ENCODE measurements at regions not wholly inside any gene's neighbourhood (a gene's known extent, or its start where the extent isn't known, plus 50 kb on each side); places are given as distances from the start of the nearest gene placed in this dataset.
"Not testable (repeated sequence)": the region's sequence is repeated elsewhere in the genome, so short reads cannot be mapped to it uniquely, and the experiment has no call there.

DNA sequence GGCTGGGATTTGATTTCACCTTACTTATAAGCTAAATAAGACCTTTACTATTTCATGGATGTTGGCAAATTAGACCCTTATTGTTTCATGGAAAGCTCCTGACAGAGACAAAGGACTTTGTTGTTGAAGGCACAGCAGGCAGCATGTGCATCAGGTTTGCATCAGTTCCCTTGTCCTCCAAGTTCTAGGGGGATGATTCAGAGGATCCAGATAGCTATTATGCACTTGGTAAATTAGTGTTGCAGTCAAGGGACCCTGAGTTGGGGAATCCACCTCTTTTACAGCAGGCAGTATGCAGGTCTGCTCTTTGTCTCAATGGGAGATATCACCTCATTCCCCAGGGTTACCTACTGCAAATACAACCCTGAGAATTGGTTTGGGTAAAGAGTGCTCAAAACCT, 131.4 kb upstream of the IGSF10 start:
- no peak for DNase-seq

DNA sequence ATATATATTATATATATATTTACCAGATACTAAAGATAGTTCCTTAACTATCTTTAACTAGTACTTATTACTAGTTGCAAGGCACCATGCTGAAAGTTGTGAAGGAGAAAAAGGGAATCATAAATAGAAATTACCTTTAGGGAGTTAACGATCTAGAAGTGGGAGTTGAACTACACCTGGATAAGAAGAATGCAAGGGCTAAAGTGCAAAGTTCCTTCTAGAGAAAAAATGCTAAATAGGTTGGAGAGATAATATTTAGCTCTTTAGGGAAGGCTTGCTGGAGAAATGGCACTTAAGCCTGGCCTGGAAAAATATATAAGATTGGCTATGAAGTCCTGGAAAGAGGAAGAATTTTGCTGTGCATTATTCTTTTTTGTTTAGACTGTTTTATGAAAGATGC, 130.6 kb upstream of the IGSF10 start:
- DNase-seq: no peak

- no peak for DNase-seq
Measured at GRCh38 chr3:151589311-151589710, 128.4 kb upstream of the IGSF10 start.

DNA sequence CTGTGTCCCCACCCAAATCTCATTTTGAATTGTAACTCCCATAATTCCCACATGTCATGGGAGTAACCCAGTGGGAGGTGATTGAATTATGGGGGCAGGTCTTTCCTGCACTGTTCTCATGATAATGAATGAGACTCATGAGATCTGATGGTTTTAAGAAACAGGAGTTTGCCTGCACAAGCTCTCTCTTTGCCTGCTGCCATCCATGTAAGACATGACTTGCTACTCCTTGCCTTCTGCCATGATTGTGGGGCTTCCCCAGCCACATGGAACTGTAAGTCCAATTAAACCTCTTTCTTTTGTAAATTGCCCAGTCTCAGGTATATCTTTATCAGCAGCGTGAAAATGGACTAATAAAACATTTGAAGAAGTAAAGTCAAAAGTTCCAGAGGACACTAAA, 126.8 kb upstream of the IGSF10 start:
- DNase-seq: not testable (repeated sequence)

DNA sequence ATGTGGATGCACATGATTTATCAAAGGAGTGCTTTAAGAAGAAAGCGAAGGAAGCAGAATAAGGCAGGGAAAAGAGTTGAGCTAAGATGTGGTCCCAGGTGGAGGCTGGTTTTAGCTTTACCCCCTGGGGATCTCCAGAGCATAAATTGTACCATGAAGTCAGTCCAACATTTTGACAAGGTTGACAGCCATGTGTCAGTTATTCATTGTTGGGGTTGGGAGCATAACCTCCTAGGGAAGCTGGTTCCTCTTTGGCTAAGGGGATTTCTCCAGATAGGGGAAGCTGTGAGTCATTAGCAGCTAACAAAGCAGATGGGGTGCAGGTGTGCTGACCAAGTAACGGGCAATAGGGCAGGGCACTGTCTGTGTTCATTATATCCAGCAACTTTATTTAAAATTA, 123.7 kb upstream of the IGSF10 start:
- DNase-seq: peak; percentile 39

GRCh38 chr3:151581035-151581434, 120.2 kb upstream of the IGSF10 start:
- DNase-seq: no peak

- DNase-seq: peak; percentile 7
Measured at GRCh38 chr3:151580591-151580990, 119.7 kb upstream of the IGSF10 start.

GRCh38 chr3:151579571-151580270, 118.9 kb upstream of the IGSF10 start:
- DNase-seq: peak; percentile 71

DNA sequence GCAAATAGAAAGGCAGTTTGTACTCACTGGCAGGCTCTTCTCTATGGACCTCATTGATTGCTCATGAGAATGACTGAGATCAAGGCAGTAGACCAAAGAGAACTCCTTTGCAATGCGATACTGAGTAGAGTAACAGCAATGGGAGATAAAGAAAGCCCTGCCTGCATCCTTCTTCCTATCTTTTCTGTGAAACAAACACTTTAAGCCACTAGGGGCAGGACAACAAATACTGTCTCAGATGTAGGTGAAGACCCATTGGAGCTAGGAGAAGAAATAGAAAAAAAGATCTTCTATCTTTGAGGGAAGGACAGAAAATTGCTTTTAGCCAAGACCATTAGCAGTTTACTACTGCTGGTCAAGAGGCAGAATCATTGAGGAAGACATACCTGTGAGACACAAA, 117.6 kb upstream of the IGSF10 start:
- no peak for DNase-seq

DNA sequence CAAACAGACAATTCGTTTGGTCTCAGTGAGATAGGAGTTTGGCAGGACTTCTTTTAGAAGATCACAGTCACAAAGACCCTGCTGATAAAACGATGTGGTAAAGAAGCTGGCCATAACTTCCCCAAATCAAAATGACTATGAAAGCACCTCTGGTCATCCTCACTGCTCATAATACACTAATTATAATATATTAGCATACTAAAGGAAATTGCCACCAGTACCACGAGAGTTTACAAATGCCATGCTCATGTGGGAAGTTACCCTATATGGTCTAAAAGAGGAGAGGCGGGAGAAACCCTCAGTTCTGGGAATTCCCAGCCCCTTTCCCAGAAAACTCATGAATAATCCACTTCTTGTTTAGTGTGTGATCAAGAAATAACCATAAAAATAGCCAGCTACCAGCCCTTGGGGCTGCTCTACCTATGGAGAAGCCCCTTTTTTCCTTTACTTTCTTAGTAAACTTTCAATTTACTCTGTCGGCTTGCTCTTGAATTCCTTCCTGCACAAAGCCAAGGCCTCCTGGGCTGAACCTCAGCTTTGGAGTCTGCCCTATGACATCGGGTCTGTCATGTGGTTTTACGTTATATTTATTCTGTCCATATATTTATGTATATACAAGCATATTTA, 115.8 kb upstream of the IGSF10 start:
- peak; percentile 54 for DNase-seq

GRCh38 chr3:151568184-151568583, 107.3 kb upstream of the IGSF10 start:
- DNase-seq: no peak

DNA sequence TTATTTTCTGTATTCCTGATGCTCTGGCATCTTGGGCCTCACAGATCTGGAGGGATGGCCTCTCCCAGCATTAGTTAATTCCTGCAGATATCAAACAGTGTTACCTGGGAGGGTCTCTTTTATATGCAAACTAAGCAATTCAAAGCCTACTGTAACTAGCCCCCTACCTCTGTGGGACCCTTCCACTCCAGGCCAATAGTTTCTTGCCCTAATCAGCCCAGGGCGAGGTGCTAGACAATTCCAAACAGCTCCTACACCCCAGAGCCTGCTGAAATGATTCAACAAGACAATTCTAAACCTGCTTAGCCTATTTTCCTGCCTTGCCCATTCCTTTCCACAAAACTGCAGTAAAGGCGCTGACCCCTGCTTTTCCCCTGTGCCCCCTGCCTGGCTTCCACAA, 106.6 kb upstream of the IGSF10 start:
- no peak for DNase-seq

DNA sequence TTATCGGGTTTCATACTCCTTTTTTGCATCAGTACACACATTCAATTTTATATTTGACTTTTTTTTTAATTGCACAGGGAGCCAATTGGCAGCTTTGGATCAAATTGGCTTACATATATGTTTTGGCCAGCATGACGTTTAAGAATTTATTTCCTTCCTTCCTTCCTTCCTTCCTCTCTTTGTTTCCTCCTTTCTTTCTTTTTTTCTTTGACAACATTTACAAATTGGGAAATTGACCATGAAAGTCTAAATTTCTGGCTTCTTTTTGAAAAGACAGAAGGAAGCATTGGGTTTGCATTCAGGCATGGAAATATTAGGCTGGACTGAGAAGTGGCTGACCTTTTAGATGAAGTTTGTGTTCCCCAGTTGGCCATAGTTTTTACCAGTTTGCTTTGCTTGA, 103.4 kb upstream of the IGSF10 start:
- DNase-seq: no peak

GRCh38 chr3:151563305-151563704, 102.4 kb upstream of the IGSF10 start:
- no peak for DNase-seq

DNA sequence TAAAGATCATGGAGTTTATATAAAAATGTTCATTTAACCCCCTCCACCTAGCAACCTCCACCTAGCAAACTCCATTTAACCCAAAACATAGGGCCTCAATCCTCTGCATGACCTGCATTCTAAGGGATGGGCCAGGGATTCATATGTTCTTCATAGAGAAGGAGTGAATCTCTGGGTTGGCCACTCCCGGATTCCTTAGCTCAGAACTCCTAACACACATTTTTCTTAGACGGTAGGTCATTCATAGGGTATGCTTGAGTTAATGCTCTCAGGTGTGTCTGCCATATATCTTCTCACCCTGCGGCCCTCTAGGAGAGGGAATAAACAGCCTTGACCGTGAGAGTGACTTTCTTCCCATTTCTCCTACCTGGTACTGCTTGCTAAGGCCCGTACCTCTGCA, 102.0 kb upstream of the IGSF10 start:
- DNase-seq: no peak

GRCh38 chr3:151561878-151562277, 101.0 kb upstream of the IGSF10 start:
- DNase-seq: no peak

DNA sequence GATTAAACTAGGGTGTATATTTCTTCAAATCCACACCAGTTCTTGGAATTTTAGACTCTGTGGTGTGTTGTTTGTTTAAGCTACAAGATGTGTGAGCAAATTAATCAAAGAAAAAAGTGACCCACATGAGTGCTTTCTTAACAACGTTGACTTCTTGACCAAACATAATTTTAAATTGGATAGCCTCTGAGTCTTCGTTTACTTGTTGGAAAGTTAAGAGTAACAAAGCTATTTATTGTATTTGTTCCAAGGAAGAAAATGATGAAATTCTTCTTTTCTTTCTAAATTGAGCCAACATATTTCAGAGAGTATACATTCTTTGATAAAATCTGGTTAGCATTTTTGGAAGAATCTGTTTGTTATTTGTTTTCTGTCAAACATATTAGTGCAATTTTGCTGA, 99.9 kb upstream of the IGSF10 start:
- no peak for DNase-seq

GRCh38 chr3:151559736-151560135, 98.9 kb upstream of the IGSF10 start:
- DNase-seq: no peak

DNA sequence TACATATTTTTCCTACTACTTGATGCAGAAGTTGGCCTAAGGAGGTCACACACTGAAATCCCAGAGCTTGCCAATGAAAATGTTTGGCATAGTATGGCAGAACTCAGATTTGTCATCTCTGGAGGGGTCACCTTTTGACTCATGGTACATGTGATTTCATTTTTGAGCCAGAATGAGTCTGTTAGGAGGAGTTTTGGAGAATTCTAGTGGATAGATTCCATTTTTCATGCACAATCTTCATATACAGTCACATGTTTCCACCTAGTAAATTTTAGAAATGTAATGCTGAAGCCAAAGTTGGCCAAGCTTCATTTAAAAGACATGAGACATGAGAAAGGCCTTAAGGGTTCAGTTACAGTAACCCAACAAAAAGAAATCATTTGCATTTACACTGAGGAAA, 97.8 kb upstream of the IGSF10 start:
- DNase-seq: no peak

DNA sequence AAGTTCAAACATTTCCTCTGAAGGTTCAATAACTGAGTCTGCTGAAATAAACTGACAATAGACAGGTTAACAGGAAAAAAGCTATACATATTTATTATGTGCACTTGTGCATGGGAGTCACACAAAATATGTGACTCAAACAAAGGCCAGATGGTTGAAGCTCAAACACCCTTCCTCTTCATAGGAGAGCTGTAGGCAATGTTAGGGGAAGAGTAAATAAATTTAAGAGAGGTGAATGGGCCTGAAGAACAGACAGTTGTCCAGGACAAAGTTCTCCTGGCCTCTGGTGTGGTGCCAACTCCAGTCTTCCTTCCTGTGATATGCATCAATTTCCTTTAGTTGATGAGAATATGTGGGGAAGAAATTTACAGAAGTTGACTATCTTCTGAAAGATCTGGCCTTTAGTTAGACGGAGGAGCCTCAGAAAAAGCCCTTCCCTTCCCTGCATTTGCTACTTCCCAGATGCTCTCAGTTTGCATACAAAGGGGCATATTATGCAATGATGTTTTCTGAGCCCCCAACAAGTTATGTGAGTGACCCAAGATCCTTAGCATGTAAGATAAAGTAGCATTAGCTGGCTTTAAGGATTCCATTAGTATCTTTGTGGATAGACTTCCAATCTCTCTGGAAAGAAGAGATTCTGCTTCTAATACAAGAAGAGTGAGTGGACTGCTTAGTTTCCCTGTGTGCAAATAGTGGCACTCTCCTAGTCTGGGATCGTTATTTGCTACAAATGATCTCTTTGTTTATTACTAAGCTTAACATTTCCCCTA, 96.4 kb upstream of the IGSF10 start:
- peak; percentile 28 for DNase-seq

GRCh38 chr3:151556596-151556995, 95.7 kb upstream of the IGSF10 start:
- DNase-seq: peak; percentile 41

DNA sequence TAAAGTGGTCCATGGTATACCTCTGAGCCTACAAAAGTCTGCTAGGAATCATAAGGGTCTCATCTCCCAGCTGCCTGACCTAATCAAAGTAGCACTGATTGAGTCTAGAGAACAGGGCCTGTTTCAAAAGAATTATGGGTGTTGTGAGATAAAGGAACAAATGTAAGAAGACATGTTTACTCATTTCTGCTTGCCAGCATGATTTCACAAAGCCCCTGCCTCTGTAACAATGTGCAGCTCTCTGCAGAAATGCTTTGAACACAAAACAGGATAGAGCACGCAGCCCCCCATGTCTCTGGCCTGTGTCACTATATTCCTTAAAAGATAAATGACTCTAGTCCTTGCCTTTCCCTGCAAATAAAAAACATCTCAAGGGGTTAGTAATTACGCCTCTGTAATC, 94.7 kb upstream of the IGSF10 start:
- no peak for DNase-seq

DNA sequence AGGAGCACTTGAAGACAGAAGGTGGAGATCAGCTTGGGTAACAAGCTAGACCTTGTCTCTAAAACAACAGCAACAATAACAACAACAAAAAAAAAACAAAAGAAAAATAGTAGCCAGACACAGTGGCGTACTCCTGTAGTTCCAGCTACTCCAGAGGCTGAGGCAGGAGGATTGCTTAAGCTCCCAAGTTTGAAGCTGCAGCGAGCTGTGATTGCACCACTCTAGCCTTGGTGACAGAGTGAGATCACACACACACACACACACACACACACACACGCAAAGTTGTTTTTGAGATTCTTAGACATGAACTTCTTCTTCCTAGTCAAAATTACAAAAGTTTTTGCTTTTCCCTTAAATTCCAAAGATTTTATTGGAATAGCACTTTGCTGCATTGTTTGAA, 93.0 kb upstream of the IGSF10 start:
- DNase-seq: peak; percentile 70

- DNase-seq: peak; percentile 67
Measured at GRCh38 chr3:151552589-151552988, 91.7 kb upstream of the IGSF10 start.

All from hematopoietic multipotent progenitor cell treated with erythropoietin and hydrocortisone succinate and interleukin-3 and kit ligand, for 4 days (in vitro differentiated cells).